ENCODE measurements at regions not wholly inside any gene's neighbourhood (a gene's known extent, or its start where the extent isn't known, plus 50 kb on each side); places are given as distances from the start of the nearest gene placed in this dataset.

DNA sequence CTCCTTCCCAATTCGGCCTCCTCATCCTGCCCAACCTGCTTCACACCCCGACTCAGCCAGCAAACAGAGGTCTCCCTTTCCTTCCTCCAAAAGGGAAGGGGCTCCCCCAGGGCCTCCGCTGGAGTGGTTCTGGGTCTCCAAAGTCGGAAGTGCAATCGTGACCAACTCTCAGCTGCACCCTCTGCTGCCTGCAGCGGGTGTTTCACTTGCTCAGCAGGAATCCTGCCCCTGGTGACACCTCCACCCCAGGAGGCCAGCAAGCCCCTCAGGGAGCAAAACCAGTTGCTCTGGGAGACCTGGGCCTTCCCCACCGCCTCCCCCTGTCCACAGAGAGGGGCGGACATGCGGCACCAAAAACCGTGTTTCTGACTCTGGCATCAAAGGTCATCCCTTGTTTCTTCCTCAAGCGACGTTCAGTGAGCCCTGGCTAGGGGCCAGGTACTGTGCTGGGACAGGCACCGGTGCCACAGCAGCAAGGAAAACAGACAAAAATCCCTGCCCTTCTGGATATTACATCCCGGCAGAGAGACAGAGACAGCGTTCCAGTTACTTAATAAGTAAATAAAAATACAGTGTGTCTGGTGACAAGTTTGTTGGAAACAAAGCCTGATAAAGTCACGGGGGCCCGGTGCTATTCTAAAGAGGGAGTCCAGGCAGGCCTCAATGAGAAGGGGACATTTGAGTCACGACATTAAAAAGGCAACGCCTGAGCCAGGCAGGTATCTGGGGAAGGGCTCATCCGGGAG is 219.0 kb downstream of the BMP7 start:
- intact Hi-C loops (cut with DNase I) = no loop called here
- ATAC-seq (ENCODE audit: poor library complexity) (no peak), DNase-seq (no peak)

DNA sequence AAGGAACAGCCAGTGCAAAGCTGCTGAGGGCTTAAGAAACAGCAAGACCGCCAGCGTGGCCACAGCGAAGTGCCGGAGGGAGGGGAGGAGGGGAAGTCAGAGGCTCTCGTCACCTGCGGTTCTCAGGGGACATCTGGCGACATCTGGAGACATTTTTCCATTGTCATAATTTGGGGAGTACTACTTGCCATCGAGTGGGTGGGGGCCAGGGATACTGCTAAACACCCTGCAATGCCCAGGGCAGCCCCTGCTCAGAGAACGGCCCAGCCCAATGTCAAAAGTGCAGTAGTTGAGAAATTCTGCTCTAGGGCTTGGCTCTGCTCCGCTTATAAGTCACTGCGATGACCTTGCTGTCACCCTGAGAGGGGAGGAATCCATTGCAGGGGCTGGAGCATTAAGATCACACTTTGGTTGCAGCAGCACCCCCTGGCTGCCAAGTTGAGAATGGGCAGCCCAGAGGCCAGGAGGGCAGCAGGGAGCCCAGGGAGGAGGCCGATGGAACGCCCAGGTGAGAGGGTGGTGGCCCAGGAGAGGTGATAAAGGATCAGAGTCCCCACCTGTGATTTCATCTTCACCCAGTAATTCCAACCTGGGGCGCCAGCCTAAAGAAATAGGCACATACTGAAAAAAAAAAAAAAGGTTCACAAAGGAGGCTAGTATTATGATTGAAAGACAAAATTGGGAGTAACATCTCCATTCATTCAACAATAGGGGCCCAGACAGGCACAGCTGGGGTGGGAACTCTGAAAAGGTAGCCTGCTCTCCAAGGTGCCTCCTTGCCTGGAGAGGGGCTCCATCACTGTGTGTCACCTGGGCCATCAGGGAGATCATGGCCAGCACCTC is 218.2 kb downstream of the BMP7 start:
- no peak for DNase-seq
- intact Hi-C loops (cut with DNase I) = no loop called here
- ATAC-seq (ENCODE audit: poor library complexity) = no peak

DNA sequence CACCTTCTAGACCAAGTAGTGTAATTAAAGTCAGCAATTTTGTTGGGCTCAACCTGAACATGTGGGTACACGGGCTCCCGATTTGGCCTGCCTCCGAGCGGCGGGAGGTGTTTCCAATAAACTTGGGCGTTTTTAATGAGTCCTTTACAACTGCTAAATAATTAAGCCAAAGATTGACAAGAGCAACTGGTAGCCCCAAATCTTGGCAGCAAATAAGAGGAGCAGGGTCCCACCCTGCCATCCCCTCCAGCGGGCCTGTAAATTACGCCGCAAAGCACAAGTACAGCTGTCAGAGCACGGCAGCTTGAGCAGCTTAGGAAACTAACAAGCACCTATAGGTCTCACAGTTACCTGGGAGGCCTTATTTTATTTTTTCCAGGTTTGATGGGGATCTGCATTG is 217.1 kb downstream of the BMP7 start:
- ATAC-seq (ENCODE audit: poor library complexity) = no peak

DNA sequence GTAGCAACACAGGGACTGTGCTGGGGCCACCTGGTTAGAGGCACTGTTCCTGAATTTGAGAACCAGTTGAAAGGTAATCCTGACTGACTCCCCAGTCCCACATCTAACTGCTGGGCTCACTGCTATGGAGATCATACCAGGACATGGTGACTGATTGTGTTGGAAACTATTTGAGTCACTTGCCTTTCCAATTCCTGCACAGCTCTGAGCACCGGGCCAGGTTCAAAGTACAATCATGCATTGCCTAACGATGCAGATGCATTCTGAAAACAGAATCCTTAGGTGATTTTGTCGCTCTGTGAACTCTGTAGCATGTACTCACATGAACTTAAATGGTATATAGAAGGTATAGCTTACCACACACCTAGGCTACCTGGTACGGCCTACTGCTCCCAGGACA is 215.3 kb downstream of the BMP7 start:
- no peak for DNase-seq
- intact Hi-C loops (cut with DNase I) = no loop called here
- ATAC-seq (ENCODE audit: poor library complexity) = no peak

More for the DNA sequence above, 217.1 kb downstream of the BMP7 start:
- intact Hi-C loops (cut with DNase I) = no loop called here
- no peak for DNase-seq

DNA sequence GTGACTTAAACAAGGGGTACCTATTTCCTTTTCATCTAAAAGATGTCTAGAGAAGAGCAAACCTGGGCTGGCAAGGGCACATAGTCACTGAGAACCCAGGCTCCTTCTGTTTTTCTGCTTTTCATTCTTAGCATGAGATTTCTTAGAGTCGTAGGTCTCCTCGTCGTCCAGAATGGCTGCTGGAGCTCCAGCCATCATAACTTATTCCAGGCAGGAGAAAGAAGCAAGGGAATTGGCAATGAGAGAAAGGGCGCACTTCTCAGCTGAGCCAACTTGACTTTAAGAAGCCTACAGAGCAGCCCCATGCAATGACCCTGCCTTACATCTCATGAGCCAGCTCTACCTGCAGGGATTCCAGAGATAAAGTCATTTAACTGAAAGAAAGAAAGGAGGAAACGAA is 213.4 kb downstream of the BMP7 start:
- ATAC-seq (ENCODE audit: poor library complexity) (no peak), DNase-seq (no peak)
- intact Hi-C loops (cut with DNase I) = no loop called here

DNA sequence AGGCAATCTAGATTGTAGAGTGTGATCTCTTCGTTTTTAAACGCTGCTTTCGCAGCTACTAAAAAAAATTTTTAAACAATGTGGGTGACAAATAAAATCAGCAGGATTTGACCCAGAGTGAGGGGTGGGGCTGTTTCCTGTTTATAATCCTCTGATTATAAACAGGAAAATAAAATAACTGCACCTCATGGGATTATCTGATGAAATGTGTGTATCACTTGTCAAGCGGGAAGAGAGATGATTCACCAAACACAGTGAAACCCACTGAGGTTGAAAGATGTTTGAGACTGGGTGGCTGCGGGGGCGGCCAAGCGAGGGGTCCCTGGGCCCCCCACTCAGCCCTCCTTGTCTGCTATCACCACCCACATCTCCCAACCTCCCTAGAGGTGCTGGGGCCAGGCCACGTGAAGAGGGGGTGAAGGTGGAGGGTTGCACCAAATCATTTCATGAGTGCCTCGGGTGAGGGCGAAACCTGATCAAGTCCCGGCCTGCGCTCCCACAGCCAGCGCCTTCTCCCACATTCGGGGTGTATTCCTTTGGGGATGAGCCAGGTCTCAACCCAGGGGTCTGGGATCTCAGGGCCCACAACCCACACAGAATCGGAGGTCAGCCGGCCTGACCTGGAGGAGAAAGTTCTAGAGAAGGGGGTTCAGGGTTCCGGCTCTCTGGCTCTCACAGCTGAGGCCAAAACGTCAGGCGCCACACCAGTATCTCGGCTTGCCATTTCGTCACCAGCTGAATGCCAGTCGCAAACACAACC is 212.5 kb downstream of the BMP7 start:
- ATAC-seq (ENCODE audit: poor library complexity) (no peak), DNase-seq (no peak)
- intact Hi-C loops (cut with DNase I) = no loop called here

DNA sequence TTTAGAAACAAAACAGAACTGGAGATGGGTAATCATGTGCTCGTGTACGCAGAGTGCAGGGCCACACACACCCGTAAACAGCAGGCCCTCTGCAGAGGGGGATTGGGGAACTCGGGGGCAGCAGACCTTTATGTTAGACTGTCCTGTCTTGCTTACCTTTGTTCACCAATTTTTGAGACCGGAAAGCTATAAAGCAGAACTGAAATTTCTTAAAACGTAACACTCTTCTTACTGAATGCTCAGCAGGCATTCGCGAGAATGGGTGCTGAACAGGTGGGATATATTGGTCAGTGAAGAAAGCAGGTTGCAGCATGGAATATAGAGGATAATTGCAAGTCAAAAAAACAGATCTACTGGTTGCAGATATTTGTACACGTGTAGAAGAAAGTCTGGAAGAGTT is 211.1 kb downstream of the BMP7 start:
- ATAC-seq (ENCODE audit: poor library complexity) = no peak
- no peak for DNase-seq
- intact Hi-C loops (cut with DNase I) = no loop called here

DNA sequence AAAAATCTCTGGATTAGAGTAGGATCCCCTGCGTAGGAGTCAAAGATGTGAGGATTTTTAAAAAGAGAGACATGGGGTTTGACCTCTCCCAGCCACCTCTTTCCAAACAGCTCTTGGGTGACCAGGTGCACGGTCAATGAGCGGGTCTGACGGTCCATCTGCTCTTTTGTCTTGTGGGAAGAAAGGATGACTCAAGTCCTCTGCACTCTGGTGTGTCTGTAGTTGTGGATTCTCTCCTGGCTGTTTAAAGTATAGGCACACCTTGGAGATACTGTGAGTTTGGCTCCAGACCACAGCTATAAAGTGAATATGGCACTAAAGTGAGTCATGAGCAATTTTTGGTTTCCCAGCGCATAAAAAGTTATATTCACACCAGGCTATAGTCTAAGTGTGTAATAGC is 209.8 kb downstream of the BMP7 start:
- no peak for ATAC-seq (ENCODE audit: poor library complexity)
- DNase-seq = no peak
- intact Hi-C loops (cut with DNase I) = no loop called here

DNA sequence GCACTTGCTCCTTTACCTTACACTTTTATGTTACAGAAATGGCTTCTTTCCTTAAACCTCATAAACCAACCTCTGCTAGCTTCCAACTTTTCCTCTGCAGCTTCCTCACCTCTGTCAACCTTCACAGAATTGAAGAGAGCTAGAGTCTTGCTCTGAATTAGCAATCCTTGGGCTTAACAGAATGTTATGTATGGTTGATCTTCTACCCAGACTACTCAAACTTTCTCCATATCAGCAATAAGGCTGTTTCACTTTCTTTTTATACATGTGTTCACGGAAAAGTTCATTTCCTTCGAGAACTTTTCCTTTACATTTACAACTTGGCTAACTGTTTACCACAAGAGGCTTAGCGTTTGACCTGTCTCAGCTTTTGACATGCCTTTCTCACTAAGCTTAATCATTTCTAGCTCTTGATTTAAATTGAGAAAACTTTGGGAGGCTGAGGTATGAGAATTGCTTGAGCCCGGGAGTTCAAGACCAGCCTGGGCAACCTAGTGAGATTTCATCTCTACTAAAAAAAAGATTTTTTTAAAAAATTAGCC is 207.3 kb downstream of the BMP7 start:
- no peak for DNase-seq
- no peak for ATAC-seq (ENCODE audit: poor library complexity)
- intact Hi-C loops (cut with DNase I) = no loop called here

DNA sequence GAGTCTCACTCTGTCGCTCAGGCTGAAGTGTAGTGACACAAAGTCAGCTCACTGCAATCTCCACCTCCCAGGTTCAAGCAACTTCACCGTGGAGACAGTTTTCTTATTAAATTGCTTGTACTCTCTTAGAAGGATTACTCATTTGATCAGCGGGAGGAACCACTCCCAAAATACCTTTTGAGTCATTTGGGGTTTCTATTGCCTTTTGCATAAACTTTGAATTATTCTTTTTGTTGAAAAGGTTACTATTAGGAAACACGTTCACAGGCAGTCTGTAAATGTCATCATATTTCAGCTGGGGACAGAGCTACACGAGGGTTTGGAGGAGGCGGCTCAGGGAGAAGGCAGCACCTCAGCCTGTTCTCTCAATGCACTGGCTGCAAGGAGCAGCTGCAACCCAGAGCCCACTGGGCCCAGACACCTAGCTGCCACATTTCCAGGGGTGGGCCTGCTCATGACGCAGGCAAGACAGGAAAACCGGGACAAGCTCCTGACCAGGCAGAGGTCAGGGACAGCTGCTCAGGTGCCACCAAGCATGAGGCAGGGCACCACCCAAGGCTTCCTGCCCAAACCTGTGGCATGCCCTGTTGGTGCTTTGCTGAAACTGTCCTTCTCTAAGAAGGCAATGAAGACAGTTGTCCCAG is 205.9 kb downstream of the BMP7 start:
- ATAC-seq (ENCODE audit: poor library complexity) (no peak), DNase-seq (no peak)
- intact Hi-C loops (cut with DNase I) = no loop called here

DNA sequence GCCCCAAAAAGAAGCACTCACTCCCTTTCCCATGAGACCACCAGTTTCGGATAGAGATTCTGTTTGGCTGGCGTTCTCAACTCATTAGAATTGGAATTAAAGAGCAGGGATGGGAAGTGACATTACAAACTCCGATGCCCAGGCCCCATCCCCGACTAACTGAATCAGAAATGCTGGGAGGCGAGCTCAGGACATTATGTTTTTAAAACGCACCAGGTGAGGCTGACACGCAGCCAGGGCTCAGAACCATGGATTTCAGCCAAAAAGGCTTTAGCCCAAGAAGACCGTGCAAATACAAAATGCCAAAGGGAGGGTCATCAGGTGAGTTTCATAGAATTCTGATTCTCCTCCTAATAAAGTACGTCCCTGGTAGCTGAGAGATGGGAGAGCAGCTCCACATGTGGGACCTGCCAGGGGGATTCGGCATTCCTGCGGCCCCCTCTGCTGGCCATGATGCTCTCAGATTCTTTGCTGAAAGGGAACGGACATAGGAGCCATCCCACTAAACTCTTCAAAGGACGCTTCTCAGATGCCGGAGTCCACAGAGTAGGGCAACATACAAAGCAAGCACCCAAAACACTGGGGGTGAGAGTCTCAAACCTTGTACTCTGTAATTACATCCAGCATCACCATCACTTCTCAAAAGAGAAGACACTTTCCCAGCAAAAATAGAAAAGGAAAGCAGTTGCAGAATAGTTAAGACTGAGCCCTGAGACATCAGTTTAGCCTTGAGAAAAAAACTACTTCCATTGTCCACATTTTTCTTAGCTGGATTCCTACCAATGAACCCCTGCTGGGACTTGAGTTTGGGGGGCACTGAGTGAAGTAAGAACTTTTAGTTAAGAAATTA is 205.2 kb downstream of the BMP7 start:
- intact Hi-C loops (cut with DNase I) = no loop called here
- DNase-seq = no peak
- no peak for ATAC-seq (ENCODE audit: poor library complexity)

DNA sequence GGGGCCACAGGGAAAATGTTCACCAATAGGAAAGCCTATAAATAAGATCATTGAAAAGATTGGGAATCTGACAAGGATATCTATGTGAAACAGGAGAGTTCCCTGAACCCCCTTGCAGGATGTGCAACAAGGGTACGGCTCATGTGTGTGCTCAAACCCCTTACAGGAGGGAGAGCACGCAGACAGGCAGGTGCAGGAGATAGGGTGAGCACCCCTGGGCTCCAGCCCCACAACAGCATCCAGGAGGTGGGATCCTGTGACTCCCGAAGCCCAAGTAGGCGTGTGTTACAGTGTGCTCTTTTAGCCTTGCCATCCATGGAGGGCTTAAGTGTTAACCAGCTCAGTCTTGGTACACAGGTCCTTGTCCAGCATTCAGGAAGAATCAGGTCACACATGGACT is 204.2 kb downstream of the BMP7 start:
- DNase-seq (no peak), ATAC-seq (ENCODE audit: poor library complexity) (no peak)
- intact Hi-C loops (cut with DNase I) = no loop called here

DNA sequence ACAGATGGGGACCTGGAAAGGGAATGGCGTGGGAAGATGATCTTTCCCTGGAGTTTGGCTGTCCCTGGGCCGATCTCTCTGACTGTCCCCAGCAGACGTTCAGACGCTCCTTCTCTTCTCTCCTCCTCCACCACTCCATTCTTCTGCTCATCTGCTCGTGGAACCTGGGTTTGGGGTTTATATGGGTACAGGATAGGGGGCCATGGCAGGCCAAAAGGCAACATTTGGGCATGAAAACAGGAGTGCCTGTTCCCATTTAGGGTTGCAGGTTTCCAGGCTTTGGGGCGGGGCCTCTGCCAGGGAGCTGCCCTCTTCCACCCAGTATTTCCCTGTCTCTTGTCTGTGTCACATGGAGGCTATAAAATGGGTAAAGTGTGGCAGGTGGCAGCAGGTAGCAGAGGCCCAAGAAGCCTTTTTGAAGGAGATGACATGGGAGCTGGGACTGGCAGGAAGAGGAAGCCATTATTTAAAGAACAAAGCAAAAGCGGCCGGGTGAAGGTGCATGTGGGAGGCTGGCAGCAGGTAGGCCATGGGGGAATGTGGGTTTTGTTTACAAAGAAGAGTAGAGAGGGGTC is 203.7 kb downstream of the BMP7 start:
- intact Hi-C loops (cut with DNase I) = no loop called here
- DNase-seq (no peak), ATAC-seq (ENCODE audit: poor library complexity) (no peak)

DNA sequence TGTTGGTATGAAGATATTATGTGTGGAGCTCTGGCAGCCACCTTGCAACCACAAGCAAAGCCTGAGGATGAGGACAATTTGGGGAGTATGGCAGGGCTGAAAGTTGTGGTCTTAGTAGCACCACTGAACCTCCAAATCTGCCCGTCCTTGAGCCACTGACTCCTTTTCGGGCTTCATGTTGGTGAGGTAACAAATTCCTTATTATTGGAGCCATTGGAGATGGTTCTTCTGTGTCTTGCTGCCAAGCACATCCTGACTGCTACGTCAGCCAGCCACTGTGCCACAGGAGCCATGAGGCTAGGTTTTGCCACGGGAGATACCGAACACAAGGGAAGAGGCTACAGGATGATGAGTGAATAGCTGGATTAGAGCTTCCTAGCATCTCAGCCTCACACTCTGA is 201.6 kb downstream of the BMP7 start:
- intact Hi-C loops (cut with DNase I) = no loop called here
- DNase-seq = no peak
- ATAC-seq (ENCODE audit: poor library complexity) = no peak

DNA sequence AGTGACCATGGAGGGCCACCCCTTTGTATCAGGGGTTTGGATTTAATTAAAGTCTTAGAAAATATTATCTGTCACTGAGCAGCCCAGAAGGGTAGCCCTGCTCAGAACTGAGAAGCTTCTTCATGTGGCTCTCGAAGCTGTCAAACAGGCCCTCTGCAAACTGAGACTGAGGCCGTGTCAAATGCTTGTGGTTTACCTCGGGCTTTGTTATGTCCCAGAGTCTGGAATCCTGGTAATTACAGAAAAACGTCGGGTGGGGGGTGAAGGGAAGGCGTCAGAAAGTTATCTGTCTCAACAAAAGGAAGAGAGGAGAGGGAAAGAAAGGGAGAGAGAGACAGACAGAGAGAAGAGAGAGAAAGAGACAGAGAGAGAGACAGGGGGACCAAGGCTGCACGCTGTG is 200.8 kb downstream of the BMP7 start:
- DNase-seq = no peak

DNA sequence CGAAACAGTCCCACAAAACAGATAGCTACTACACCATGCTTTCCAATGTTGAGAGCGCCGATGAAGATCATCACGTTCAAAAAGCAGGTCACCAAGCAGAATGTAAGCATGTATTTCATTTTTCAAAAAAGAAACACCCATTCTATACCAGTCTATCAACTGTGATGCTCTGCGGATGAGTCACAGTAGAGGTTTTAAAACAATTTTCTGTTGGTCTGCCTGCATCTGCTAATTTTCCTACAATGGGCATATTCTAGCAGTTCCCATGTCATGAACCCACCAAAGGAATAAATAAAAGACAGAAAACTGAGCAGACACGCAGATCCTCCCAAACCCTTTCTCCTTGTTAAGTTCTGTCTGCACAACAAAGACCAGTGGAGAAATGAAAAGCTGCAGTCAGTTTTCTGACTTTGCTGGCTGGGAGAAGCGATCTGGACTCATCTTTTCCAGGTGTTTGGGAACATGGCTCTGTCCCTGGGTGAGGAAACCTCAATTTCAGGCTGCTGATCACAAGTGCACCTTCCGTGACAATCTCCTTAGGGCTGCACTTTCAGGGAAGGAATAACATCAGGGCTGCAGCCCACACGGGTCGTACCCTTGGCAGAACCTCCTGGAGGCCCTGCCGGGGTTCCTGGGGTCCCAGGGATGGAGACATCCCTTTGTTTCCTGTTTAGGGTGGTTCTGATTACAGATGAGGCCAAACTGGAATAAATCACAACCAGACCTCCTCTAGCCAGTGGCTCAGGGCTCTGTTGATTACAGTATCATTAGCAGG is 200.1 kb downstream of the BMP7 start:
- ATAC-seq (ENCODE audit: poor library complexity) (no peak), DNase-seq (no peak)
- intact Hi-C loops (cut with DNase I) = no loop called here

More for the DNA sequence above, 200.8 kb downstream of the BMP7 start:
- ATAC-seq (ENCODE audit: poor library complexity) = no peak
- intact Hi-C loops (cut with DNase I) = no loop called here

DNA sequence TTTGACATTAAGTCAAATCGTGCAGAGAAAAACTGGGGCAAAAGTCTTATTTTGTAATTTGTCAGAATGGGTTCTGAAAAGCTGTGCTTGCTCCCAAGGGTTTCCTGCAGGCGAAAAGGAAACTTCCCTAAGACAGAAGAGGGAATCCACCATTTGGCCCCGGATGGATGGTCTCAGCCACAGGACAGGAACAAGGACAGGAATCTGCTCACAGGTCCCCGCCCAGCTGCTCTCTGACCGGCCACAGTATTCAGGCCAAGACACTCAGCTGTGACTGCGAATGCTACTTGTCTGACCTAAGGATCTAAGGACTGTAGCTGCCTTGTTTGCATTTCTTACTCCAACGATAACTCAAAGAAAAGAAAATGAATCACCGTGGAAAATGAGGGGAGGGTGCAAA is 197.0 kb downstream of the BMP7 start:
- intact Hi-C loops (cut with DNase I) = no loop called here
- ATAC-seq (ENCODE audit: poor library complexity) (no peak), DNase-seq (no peak)

Data from Right ventricle myocardium superior (tissue), 1 donor.